ENCODE measurements at regions not wholly inside any gene's neighbourhood (a gene's known extent, or its start where the extent isn't known, plus 50 kb on each side); places are given as distances from the start of the nearest gene placed in this dataset.

DNA sequence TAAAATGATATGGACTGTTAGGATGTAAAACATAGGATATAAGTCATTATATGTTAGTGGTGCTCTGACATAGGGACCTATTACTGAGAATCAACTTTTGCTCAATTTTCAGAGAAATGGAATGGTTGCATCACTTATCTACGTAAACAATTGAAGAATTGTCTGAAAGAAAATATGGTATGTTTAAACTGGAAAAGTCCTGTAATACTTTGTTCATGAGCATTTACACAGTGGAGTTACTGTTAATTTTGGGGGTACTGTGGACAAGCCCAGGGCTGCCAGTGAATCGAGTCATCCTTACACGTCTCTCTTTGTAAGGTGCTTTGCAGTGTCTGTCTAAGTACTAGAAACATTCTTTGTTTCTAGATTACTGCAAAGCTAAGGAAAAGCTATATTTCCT is 152.0 kb downstream of the ZNF22 start:
- TF ChIP-seq CTCF (IDR thresholded peaks at IDR 0.05; ENCODE audit: poor library complexity) (no peak), EZH2 (IDR thresholded peaks at IDR 0.05; ENCODE audit: borderline replicate concordance) (no peak), EZH2phosphoT487 (IDR thresholded peaks at IDR 0.05; ENCODE audit: low read depth, severe bottlenecking, unreplicated experiment) (no peak)

Measured in hepatocyte (in vitro differentiated cells).